Activated effector memory CD4-positive, alpha-beta T cell treated with Interleukin-2 at 50 U/mL for 16 hours (primary cell): ENCODE measurements at regions not wholly inside any gene's neighbourhood (a gene's known extent, or its start where the extent isn't known, plus 50 kb on each side); places are given as distances from the start of the nearest gene placed in this dataset.

Source experiments
- DNase-seq: peaks from one replicate; pipeline ENCODE4 v3.0.0-alpha.2; 2020

DNA sequence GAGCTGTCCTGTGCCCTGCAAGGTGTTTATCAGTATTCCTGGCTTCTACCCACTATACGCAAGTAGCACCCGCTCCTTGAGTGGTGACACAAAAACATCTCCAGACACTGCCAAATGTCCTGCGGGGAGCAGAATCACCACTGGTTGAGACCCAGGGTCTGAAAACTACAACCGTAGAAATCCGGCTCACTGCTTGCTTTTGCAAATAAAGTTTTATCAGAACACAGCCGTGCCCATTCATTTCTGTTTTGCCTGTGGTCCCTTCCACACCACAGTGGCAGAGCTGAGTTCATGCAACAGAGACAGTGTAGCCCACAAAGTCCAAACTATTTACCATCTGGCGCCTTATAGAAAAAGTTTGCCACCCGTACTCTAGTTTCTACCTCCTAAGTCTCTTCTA lies 125.7 kb upstream of the DIO3 start:
- no peak for DNase-seq

DNA sequence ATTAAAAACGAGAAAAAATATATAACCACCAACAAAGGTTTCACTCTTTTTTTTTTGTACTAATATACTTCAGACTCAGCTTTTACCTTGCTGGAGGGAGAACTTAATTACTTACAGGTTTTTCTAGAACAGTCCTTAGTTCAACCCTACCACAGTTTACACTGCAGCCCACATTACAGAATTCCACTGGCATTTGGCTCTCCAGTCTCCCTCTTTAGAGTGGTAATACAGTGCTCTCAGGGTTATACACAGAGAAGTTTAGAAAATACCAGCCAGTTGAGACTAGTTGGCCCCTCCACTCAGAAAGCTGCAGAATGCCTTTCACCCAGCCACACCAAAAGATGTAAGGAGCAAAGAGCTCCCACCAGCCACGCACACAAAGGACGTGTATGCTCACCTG lies 122.3 kb upstream of the DIO3 start:
- DNase-seq: no peak

DNA sequence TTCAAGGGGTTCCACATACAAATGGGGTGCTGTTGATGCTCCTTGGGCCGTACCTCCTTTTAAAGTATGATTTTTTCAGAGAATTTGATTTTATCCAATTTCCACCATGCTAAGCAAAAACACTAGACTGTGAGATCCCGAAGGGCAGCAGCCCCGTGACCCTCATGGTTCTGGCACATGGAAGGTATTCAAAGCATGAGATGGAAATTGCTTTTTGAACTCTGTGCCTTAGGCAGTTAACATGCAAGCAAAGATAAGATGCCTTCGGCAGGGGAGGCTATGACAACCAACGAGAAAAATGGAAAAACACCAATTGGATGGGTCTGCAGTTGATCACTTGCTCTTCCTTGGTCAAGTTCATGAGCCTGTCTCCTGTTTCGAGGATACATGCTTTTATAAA lies 120.8 kb upstream of the DIO3 start:
- DNase-seq: no peak

DNA sequence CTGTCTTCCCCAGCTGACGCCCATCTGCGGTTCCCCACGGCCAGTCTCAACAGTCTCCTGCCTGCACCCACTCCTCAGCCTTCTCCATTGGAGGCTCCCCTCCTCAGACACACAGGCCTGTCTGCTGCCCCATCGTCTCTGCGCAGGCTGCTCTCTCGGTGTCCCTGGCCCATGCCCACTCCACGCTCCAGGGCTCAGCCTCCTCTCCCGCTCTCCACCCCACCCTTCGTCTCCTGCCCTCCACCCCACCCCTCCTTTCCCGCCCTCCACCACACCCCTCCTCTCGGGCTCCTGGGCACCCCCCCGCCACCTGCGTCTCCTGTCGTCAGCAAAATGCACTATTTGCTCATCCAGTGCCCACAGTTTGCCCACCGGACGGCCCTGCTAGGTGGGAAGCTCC lies 119.6 kb upstream of the DIO3 start:
- DNase-seq: no peak

DNA sequence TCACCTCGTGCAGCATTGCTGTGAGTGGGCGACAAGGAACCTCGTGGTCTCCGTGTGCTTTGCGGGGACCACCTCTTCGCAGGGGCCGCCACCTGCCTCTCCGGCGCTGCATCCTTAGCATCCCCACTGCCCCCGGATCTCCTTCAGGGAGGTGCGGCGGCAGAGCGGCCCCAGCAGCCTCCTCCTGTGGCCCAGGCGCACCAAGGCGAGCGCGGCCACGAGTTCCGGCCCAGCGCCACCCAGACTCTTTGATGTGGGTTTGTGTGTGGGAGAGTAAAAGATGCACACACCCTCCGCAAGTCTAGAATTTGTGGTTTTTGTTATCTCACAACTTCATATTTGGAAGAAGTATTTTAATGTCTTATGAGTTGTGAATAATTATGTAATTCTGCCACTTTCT lies 118.8 kb upstream of the DIO3 start:
- peak; percentile 57 for DNase-seq

DNA sequence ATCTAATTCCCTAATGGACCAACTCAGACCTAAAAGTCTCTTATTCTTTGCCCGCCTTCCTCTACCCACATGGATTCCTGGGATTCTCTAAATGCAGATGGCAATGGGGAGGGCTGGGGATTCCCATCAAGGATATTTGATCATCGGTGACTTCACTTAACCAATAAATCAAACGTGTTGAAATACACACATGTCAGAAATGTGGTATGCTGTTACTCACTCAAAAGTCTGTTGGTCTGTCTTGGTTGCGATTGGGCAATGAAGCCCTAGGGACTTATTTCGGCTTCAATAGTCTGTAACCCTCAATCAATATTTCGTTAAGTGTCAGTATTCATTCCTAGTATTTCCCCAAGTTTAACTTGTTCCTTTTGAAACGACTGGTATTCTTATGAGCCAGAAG lies 117.2 kb upstream of the DIO3 start:
- DNase-seq: no peak

DNA sequence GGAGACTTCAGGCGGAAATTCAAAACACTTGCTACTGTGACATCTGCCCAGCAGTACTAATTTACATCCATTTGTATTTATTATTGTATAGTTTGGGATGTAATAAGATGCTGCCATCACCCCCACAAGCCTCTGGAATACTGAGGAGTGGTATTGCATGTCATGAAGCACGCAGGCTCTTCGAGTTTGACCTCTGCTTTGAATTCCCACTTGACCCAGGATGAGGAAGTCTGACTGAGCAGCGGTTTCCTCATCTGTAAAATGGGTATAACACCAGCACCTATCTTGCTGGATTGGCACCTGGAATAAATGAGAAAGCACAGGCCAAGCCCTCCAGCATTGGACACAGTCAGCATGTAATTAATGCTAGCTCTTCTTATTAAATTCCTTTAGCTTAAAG lies 116.0 kb upstream of the DIO3 start:
- no peak for DNase-seq

DNA sequence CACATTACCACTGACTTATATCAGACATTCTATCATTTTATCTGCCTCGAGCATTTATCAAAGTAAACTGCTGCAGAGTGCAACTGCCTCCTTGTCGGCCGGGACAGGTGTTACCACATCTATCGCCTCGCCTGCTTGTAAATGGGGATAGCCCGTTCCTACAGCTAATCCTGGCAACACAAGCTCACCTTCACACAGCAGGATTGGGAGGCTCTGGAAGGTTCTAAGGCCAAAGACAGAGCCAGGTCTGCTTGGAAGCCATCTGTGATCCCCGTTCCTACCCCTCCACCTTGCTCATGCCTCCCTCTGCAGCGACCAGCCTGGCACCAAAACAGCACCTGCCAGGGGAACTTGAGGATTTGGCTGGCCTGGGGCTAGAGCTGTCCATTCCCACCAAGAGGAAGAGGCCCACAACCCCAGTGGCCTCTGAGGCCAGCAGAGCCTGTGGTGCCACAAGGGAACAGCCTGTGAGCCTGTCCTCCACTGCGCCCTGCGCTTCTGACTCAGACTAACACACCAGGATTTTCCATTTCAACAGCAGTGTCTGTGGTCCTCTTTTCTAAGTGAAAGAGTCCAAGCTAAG lies 114.8 kb upstream of the DIO3 start:
- DNase-seq: no peak

DNA sequence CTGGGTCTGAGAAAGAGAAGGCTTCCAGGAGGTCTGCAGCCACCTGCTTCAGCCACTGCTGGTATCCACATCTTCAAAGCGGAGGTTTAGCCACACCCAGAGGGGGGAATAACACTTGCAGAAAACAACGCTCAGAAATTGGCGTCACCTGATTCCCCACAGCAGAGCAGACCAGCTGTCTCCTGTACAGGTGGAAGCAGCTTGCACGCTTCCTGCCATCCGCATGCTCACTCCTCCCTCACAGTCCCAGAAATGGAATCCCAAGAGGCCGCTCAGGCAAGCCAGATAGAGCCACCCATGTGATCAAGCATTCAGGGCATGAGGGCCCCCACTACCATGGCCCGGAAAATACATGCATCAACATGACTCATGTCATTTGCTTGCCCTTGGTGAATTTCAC lies 112.2 kb upstream of the DIO3 start:
- no peak for DNase-seq

DNA sequence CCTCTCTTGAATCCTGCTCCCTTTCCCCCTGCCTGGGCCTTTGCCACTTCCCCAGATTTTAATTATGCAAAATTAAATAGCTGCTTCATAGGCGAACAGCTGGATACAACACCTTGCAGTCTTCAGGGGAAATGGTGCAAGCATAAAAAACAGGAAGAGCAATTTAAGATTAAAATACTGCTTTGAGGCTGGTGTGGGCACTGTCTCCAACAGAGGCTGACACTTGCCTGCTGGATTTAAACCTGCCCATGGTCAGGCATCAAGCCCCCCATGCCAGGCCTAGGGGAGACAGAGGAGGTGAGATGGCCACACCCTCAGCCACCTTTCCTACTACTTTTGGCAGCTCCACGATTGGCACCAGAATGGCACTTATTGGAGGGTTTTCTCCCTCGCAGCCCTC lies 110.1 kb upstream of the DIO3 start:
- DNase-seq: no peak

DNA sequence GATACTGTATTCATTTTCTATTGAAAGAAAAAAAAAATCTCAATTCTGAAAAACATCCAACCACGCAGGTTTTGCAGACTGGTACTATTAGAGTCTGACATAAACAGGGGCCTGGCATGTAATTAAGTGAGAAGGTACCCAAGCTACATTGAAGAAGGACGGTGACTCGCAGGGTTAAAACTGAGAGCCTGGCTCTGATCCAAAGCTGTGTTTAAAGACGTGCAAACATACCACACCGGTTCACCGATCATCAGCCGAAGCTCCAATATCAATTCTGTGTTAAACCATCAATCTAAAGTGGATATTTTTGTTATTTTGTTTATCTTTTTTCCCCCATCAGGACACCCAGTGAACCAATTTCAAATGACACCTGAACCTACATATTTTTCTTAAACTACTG lies 108.1 kb upstream of the DIO3 start:
- no peak for DNase-seq

DNA sequence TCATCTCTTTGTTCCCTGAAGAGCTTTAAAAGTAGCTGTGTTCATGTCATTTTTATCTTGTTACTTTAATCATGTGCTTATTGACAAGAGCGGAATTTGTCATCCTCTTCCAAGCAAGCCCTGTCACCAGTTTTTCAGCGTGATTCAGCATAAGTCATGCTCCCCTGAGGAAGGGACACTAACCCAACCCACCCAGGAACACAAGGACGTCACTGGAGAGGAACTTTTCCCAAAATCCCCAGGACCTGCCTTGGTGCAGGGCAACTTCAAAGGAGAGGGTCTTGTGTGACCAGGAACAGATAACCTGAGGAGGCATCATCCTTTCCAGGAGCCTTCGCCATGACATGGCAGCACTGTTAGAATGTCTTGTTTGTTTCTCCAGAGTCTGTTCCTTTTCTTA lies 107.1 kb upstream of the DIO3 start:
- no peak for DNase-seq

DNA sequence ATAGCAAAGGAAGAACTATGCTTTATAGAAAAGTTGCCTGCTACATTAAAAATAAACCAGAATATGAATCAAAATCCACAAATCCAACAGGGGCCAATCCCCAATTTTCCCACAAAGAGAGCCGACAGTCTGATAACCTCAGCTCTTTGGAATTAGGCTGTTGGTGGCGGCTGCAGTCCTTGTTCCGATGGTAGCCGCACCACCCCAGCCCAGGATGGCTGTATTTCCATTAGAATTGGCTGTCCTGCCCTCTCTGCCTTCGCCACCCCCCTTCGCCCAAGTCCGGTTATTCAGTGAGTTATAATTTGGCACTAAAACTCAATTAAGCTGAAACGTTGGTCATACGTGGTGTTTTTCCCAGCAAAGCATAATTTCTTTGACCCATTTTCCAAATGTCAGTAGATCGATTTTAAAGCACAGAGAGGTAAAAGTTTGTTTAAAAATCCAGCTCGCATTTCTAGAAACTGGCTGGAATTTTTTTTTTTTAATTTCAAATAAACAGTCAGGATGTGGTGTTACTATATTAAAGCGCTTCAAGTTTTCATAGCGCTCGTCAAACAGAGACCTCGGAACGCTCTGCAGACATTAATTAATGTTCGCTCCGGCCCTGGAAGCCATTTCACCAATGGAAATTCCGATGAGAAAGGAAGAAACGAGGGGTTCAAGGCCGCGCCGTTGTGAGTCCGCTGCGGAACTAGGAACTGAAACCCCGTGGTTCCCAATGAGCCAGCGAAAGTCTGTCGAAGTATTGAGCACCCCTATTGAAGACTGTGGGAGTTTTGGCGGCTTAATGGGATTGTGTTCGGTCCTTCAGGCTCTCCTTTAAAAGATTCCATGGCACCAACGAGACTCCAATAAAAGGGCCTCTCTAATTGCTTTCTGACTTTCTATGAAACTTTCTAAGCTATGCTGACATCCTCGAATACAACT lies 104.8 kb upstream of the DIO3 start:
- no peak for DNase-seq

DNA sequence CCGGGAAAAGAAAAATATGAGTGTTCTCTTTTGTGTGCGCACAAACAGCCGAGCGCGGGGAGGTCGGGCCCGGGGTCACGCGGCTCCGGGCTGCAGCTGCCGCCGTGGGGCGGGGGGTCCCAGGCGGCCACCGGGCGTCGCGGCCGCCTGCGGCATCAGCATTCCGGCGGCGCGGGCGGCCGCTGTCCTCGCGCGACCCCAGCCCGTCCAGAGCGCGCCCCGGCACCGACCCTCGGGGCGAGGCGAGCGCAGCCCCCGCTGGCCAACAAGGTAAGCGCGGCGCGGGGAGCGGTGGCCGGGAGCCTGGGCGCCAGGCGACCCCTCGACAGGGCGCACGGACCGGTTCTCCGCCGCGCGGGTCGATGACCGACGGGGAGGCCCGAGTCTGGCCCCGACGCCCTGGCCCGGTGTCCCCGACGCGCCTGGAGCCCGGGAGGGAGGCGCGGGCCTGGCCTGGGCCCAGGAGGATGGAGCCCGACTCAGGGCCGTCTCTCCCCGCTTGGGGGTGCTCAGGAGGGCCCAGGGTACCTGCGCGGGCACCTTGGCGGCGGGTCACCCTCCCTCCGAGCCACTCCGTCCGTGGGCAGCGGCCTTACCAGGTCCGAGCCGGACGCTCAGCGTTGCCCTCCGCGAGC lies 103.9 kb upstream of the DIO3 start:
- no peak for DNase-seq

DNA sequence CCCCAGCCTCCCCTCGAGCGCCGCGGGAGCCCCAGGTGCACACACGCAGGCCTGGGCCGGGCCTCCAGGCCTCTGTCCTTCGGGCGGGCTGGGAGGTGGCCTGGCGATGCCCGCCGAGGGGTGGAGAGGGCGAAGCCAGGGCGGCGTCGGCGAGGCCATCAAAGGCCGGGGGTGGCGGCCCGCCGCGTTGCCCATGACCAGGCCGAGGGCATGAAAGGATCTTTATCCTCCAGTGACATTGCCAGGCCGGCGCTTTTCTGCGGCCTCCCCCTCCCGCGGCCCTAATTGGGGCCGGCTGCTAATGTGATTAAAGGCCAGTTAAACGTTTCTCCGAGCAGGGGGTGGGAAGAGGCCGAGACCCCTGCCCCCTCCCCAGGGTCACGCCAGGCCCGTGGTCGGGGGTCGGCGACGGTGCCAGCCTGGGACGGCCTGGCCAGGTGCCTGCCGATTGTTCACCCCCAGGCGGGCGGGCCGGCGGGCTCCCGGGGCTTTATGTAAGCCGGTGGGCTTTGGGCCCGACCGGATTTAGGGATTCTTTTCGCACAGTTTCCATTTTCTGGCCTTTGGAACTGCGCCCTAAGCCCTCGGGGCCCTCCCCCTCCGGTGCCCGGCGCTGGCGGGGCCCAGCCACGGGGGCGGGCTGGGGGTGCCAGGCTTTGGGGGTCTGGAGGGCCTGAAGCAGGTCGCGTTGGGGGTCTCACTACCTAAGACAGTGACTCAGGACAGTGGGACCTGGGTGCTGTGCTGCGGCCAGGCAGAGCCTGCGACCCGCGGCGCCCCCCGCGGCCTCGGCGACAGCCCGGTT lies 103.2 kb upstream of the DIO3 start:
- DNase-seq: no peak

DNA sequence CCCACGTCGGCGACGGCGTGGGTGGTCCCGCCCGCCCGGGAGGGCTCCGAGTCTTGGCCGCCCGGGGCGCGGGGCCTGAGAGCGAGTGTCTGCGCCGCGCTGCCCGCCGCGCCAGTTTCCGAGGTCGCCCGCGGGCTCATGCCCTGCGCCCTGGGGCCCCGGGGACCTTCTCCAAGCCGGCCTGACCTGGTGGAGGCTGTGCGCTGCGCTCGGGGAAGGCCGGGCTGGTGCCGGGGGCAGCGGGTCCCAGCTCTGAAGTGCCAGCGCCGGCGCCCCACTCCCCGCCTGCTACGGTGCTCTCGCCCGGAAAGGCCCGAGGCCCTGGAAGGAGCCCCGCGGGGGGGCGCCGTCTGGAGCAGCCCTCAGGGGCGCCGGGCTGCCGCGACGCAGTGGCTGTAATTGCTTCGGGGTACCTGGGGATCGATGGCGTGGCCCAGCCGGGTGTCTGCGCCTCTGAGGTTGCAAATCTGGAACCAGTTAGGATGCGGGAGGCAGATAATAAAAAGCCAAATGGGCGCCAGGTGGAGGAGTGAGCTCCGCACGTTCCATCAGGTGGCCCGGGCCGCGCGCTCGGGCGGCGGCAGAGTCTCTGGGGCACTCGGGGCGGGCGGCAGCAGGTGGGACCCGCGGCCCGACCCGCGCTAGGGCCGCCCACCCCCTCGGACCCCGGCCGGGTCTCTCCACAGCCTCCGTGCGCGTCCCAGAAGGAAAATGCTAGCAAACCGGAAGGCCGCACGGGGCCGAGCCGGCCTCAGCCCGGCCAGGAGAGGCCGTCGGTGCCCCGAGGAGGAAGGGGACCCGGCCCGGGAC lies 102.3 kb upstream of the DIO3 start:
- no peak for DNase-seq

DNA sequence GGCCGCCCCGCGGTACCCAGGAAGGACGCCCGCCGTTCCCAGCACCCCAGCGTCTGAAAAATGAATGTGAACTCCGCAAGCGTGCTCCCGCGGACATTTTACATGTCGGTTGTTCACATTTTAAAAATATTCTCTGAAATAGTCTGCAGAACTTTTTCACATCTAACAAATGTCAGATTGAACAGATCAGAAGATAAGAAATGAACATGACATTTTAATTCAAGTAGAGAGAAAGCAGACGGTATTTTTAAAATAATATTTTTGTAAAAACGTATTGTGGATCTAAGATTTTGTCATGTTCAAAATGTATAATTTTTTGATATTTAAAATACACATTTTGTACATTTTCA lies 101.8 kb upstream of the DIO3 start:
- no peak for DNase-seq

DNA sequence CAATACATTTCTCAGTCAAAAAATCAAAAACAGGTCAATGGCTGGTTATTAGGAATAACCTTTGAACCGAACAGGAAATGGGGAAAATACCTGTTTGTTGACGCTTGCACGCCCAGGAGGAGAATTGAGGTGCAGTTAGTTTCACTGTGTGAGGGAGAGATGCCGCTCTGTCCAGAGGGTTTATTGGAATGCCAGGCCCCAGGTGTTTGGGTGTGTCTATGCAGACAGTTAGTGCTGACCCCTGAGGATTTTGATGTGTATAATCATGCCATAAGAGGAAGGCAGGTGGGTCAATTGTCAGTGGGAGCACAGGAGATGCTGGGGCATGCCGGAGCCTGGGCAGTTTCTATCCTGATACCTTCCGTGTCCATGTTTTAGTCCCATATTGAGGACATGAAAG lies 100.8 kb upstream of the DIO3 start:
- DNase-seq: no peak

DNA sequence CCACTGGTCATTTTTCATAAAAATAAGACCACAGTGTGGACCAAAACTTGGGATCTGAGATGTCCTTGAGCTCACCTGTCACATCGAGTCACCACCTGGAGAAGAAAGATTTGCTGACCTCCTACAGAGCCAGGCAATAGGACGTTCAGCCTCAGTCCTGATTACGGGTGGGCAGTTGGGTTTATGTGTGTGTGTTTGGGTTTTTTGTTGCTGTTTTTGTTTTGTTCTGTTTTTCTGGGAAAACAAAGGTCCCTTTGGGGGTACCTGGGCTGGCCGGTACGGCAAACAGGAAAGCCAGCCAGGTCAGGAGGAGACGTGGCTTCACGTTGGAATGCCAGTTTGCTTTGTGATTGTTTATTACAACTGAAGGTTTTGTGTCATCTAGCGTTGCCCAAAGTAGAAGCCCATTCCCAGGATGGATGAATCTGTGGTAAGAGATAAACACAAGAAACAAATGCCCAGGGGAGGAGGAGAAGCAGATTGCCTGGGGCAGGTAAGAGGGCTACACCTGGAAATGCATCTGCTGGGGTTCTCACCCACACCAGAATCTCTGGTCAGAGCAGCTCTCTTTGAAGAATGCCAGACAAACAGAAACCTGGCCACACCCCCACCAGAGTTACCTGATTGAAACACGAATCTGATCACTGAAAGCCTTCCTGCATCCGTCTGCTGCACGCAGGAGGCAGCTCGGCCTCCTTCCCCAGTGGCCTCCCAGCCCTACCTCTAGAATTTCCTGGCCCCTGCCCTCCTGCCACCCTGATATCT lies 100.1 kb upstream of the DIO3 start:
- DNase-seq: no peak

DNA sequence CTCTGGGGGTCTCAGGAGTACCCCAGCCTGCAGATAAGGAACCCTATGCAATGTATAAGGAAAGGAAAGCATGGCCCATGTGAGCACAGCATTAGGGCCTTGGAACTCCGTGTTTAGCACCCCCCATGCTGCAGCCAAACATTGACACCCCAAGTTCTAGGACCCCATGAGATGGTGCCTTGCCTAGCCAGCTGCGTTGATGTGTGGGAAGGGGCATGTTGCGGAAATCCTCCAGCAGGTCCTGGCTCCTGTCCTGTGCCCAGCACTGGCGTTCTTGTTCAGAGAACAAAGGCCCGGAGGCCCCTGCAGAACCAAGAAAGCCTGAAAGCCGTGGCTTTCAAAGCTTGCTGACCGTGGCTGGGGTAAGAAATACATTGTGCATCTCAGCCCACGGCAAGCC lies 99.4 kb upstream of the DIO3 start:
- DNase-seq: no peak

DNA sequence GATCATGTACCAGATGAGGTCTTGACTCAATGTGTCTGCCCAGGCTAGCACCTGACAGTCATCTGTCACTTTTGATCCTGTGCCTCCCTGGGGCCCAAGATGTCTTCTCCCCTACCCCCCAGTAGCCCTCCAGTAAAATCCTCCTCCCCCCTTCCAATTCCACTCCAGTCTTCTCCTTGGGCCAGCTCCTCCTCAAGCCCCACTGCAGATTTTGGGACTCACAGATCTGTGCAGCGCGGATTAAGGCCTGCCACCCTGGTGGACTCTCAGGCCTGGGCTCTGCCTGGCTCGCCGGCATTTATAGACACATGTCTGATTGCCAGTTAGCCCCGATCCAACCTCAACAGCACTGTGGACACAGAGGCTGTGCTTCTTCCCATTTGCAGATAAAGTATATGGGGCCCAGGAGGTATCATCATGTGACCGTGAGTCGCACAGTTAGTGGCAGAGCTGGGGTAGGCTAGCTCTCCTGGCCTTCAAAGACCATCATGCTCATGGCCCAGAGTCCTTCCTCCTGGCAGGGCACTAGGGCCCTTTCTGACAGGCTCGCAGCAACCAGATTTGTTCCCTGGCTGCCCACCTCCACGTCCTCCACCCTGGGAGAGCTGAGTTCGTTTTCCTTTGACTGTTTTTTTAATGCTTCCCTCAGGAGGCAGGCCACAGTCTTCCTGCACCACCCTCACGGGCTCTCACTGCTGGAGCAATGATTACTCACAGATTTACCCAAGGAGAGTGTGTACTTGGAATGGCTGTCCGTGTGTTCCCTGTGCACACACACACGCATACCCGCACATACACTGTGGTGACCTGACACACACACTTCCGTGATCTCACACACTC lies 98.3 kb upstream of the DIO3 start:
- DNase-seq: no peak
